ENCODE measurements at regions not wholly inside any gene's neighbourhood (a gene's known extent, or its start where the extent isn't known, plus 50 kb on each side); places are given as distances from the start of the nearest gene placed in this dataset.

- no peak for DNase-seq
Measured at GRCh38 chr3:28907616-28908015, 373.3 kb upstream of the RBMS3 start.

GRCh38 chr3:28912120-28912885, 368.6 kb upstream of the RBMS3 start:
- DNase-seq = no peak

- DNase-seq = no peak
Measured at GRCh38 chr3:28915741-28916500, 364.9 kb upstream of the RBMS3 start.

- DNase-seq = peak; percentile 7
Measured at GRCh38 chr3:28916713-28917499, 364.0 kb upstream of the RBMS3 start.

- no peak for DNase-seq
Measured at GRCh38 chr3:28917895-28918475, 362.9 kb upstream of the RBMS3 start.

- DNase-seq = no peak
Measured at GRCh38 chr3:28922376-28922775, 358.5 kb upstream of the RBMS3 start.

- no peak for DNase-seq
Measured at GRCh38 chr3:28923994-28924393, 356.9 kb upstream of the RBMS3 start.

GRCh38 chr3:28924744-28925360, 356.0 kb upstream of the RBMS3 start:
- no peak for DNase-seq

GRCh38 chr3:28933337-28933736, 347.5 kb upstream of the RBMS3 start:
- DNase-seq = no peak

- peak; percentile 10 for DNase-seq
Measured at GRCh38 chr3:28934126-28934813, 346.6 kb upstream of the RBMS3 start.

GRCh38 chr3:28935146-28935545, 345.7 kb upstream of the RBMS3 start:
- DNase-seq = no peak

- no peak for DNase-seq
Measured at GRCh38 chr3:28936154-28936553, 344.7 kb upstream of the RBMS3 start.

GRCh38 chr3:28940530-28940929, 340.3 kb upstream of the RBMS3 start:
- DNase-seq = peak; percentile 70

- DNase-seq = no peak
Measured at GRCh38 chr3:28940994-28941393, 339.9 kb upstream of the RBMS3 start.

GRCh38 chr3:28947061-28947460, 333.8 kb upstream of the RBMS3 start:
- DNase-seq = no peak

- DNase-seq = no peak
Measured at GRCh38 chr3:28947751-28948150, 333.1 kb upstream of the RBMS3 start.

GRCh38 chr3:28948685-28949084, 332.2 kb upstream of the RBMS3 start:
- DNase-seq = no peak

- no peak for DNase-seq
Measured at GRCh38 chr3:28949580-28949979, 331.3 kb upstream of the RBMS3 start.

- DNase-seq = no peak
Measured at GRCh38 chr3:28950614-28951013, 330.3 kb upstream of the RBMS3 start.

GRCh38 chr3:28951772-28952556, 328.9 kb upstream of the RBMS3 start:
- peak; percentile 66 for DNase-seq

GRCh38 chr3:28958656-28959055, 322.2 kb upstream of the RBMS3 start:
- DNase-seq = no peak
